Stimulated activated naive CD8-positive, alpha-beta T cell treated with anti-CD3 and anti-CD28 coated beads, Interleukin-15, amount 100 ng/mL, for 72 hours (primary cell): ENCODE measurements at regions not wholly inside any gene's neighbourhood (a gene's known extent, or its start where the extent isn't known, plus 50 kb on each side); places are given as distances from the start of the nearest gene placed in this dataset.

Experiments used
- ATAC-seq: fragments of 150-1000 bp; cut with Tn5 transposase; 2 replicates; pipeline ENCODE4 v1.10.0; 2021; ENCODE audit warnings: mild to moderate bottlenecking, moderate library complexity
- DNase-seq, 2 donors: peaks; one replicate each; pipeline ENCODE4 v3.0.0; 2021 to 2022
- H3K27ac Mint-ChIP-seq, 2 donors: one replicate each; pipeline ENCODE4 v1.8.0; 2022; ENCODE audit warnings: mild to moderate bottlenecking in 2 of 2, mixed read lengths in 2 of 2, moderate library complexity in 2 of 2
- H3K27me3 Mint-ChIP-seq: one replicate; pipeline ENCODE4 v1.8.0; 2022; ENCODE audit warnings: mixed read lengths
- H3K4me1 Mint-ChIP-seq: one replicate; pipeline ENCODE4 v1.8.0; 2022; ENCODE audit warnings: mild to moderate bottlenecking, mixed read lengths
- H3K4me3 Mint-ChIP-seq, 2 donors: one replicate each; pipeline ENCODE4 v1.8.0; 2022; ENCODE audit warnings: mild to moderate bottlenecking in 2 of 2, mixed read lengths in 2 of 2, moderate library complexity in 1 of 2
- H3K9me3 Mint-ChIP-seq, 2 donors: one replicate each; pipeline ENCODE4 v1.8.0; 2022; ENCODE audit warnings: mixed read lengths in 2 of 2

DNA sequence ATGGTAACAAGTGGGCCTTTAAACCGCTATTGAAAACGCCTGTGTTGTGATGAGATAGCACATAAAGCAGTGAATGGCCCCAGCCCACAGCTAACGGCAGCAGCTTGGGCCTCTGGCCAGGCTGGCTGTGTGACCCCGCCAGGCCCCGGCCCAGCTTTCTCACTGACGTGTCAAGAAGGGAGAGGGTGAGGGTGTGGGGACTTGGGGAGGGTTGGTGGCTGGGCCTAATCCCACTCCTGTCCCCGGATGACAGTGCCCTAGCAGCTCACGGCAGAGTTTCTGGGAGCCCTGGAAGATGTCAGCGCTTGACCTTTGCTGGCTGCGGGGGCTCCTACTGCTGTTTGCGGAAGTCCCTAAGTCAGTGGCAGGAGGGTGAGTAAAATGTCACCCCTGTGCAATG is 88.9 kb upstream of the SHH start:
- Mint-ChIP-seq H3K27me3 (peaks cover 12% of the 10 kb centered on the region), H3K27ac (no peak overlapping the region), H3K4me1 (no peaks in the 10 kb centered on the region), H3K9me3 (peaks cover 3 to 14% of the 10 kb centered on the region in 2 donors), H3K4me3 (no peak overlapping the region)
- no peak for DNase-seq
- no peak for ATAC-seq

DNA sequence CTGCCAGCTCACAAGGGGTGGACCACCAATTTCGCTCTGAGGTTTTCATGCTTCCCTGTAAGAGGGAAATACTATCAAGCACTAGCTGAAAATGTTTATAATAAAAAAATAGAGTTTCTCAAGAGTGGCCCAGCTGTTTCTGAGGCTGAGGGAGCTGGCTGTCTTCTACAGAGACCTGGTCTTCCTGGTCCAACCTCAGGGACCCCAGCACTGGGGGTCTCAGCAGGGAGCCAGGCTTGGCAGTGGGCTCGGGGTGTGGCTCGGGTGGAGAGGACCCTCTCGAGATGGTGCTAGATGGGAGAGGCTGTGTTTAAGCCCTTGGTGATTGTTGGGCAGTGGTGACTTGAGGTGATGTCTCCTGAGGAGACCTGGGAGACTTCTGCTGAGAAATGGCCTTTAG is 87.3 kb upstream of the SHH start:
- peaks cover 1 to 2% of the 10 kb centered on the region in 2 donors for H3K9me3 Mint-ChIP-seq
- H3K27ac Mint-ChIP-seq: no peak overlapping the region
- H3K27me3 Mint-ChIP-seq: peaks cover 19% of the 10 kb centered on the region
- no peak for DNase-seq
- no peak for ATAC-seq
- H3K4me3 Mint-ChIP-seq: no peak overlapping the region
- no peaks in the 10 kb centered on the region for H3K4me1 Mint-ChIP-seq

DNA sequence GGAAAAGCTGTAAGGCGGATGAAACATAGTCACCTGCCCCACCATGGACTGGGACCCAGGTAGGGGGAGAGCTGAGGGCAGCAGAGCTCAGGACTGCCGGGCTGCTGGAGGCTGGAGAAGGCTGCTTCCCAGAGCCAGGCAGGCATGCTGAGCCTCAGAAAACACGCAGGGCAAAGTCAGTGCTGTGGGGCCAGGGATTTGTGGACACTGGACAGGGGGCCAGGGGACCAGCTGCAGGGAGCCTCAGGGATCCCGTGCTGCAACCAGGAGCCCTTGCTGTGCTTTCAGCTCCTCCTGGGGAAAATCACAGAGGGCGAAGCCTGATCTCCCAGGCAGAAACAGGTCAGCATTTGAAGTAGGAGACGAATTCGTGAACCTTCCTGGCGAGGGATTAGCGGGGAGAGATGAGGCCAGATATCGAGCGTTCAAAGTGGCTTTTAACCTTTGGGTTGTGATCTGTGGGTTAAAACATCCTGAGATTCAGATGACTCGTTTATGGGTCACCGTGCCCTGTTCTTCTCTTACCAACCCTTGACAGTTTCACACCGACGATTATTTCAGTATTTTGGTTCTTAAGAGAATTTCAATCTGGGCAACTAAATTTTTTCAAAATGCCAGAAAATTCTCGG is 85.6 kb upstream of the SHH start:
- no peak for DNase-seq

DNA sequence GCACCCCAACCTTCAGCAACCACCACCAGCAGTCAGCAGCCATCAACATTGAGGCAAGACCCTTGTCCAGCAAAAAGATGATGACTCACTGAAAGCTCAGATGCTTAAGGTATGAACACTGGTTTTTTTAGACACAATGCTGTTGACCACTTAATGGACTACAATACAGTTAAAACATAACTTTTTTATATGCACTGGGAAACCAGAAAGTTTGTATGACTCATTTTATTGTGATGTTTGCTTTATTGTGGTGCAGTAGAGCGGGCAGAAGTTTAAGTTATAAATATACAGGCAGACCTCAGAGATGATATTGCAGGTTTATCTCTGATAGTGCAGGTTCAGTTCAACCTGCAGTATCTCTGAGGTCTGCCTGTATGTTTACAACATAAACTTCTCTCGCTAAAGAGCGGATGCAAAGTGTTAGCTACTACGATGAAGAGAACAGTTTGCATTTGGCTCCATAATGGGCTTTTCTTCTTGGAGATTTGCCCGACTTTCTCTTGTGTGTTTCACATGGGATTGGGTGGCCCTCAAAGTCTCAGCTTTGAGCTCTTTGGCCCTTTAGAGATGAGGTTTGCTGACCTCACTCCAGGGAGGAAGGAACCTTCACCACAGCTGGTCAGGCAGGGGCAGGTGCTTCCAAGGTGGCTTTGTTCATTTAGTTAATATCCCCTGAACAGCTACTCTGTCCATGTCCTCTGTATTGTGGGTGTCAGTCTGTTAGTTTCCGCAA is 84.4 kb upstream of the SHH start:
- no peak overlapping the region for H3K4me3 Mint-ChIP-seq
- no peaks in the 10 kb centered on the region for H3K4me1 Mint-ChIP-seq
- H3K27ac Mint-ChIP-seq: peak overlapping the region in 1 of 2 donors; percentile 42
- peaks cover under 1 to 15% of the 10 kb centered on the region in 2 donors for H3K9me3 Mint-ChIP-seq
- DNase-seq (no peak), ATAC-seq (no peak)
- peaks cover 19% of the 10 kb centered on the region for H3K27me3 Mint-ChIP-seq

More for the DNA sequence above, 85.6 kb upstream of the SHH start:
- H3K27ac Mint-ChIP-seq: no peak overlapping the region
- H3K4me3 Mint-ChIP-seq: no peak overlapping the region
- no peak for ATAC-seq
- no peaks in the 10 kb centered on the region for H3K4me1 Mint-ChIP-seq
- peaks cover 0 to 3% of the 10 kb centered on the region in 2 donors for H3K9me3 Mint-ChIP-seq
- H3K27me3 Mint-ChIP-seq: peaks cover 19% of the 10 kb centered on the region

DNA sequence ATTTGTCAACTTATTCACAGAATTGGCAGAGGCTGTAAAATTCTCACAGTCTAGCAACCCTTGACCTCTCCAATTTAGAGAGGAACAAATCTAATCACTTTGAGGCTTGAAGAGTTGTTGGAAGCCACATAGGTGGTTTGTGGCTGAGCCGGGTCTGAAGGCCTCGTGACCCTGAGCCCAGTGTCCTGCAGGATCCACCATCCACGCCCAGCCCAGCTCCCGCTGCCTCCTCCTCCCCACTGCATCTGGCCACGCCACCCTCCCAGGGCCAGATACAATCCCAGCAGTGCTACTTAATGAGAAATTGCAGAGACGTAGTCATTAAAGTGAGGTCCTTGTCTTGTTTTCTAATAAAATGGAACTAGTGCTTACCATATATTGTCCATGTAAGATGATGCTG is 81.4 kb upstream of the SHH start:
- no peaks in the 10 kb centered on the region for H3K4me1 Mint-ChIP-seq
- no peak overlapping the region for H3K4me3 Mint-ChIP-seq
- no peak for DNase-seq
- no peak for ATAC-seq
- H3K27me3 Mint-ChIP-seq: peaks cover 24% of the 10 kb centered on the region
- H3K27ac Mint-ChIP-seq: no peak overlapping the region
- peaks cover 7 to 26% of the 10 kb centered on the region in 2 donors for H3K9me3 Mint-ChIP-seq

DNA sequence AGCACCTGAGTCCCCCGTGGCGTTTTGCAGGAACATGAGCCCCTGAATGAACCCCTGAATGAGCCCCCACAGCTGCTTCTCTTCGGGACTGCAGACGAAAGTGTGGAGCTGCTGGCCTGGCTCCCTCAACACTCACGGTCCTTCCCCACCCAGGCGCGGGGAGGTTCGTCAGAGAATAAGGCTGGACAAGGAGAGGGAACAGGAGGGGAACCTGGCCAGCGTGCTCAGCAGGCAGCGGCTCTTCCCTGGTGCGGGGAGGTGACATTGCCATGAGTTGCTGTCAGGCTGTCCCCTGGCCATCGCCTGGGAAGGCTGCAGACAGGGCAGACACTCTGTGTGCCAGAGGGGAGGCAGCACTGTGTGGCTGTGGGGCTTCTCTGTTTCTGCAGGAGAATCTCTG is 80.9 kb upstream of the SHH start:
- no peak for ATAC-seq

DNA sequence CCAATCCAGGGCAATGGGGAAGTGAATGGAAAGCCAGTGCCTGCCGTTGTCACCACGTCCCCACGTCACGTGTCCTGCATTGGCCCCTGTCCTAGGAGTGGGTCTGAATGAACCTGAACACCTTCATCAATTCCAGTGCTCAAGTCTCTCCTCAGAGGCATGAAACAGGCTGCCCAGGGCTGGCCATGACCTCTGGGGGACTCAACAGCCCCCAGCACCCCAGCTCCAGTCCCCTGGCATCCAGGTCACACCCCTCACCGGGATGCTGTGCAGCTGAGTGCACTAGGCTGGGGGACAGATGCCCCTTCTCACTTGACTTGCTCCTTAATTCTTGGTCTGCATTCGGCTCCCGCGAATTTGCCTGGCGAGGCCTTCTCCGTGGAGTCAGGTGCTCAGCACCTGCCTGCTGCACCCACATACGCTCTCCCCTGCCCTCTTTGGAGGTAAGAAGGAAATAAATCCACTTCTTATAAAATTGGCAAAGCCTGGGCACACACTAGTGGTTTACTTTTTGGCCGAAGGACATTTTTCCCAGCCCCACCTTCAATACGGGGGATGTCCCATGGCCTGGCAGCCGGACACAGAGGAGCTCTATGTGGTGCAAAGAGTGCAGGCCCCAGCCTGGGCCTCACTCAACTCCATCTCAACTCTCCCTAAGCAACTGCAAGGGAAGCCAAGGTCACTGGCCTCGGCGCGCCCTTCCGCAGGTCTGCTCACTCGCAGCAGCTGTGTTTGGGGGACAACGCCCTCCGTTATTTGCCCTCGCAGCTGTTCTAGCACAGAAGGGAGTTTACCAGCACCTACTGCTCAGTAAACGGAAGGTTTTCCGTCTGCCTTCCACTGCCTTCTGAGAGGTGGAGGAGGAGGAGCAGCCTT is 77.6 kb upstream of the SHH start:
- peaks cover 5% of the 10 kb centered on the region for H3K4me1 Mint-ChIP-seq
- DNase-seq: no peak
- no peak overlapping the region for H3K4me3 Mint-ChIP-seq
- H3K9me3 Mint-ChIP-seq: peaks cover 7 to 26% of the 10 kb centered on the region in 2 donors
- H3K27me3 Mint-ChIP-seq: peaks cover 26% of the 10 kb centered on the region
- ATAC-seq: no peak
- no peak overlapping the region for H3K27ac Mint-ChIP-seq

More for the DNA sequence above, 80.9 kb upstream of the SHH start:
- Mint-ChIP-seq H3K27me3 (peaks cover 29% of the 10 kb centered on the region), H3K9me3 (peaks cover 7 to 26% of the 10 kb centered on the region in 2 donors), H3K27ac (no peak overlapping the region), H3K4me3 (no peak overlapping the region), H3K4me1 (no peaks in the 10 kb centered on the region)
- no peak for DNase-seq

DNA sequence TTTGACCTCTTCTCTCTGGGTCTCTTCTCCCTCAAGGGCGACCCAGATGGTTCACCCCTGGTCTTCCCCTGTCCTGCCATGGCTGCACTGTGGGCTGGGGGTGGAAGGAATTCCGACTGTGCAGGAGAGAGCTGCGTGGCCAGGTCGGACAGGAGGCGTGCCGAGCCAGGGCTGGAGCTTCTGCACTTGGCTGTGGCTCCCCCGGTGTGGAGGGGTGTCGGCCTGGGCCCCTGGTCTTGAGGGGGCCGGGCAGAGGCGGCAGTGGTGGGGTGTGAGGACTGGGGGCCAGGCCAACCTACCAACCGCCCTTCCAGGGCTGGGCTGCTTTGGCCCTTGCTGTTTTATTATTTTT is 74.9 kb upstream of the SHH start:
- Mint-ChIP-seq H3K4me3 (no peak overlapping the region), H3K27me3 (peaks cover 34% of the 10 kb centered on the region), H3K4me1 (peaks cover 5% of the 10 kb centered on the region), H3K9me3 (peaks cover 7 to 16% of the 10 kb centered on the region in 2 donors), H3K27ac (no peak overlapping the region)
- DNase-seq (no peak), ATAC-seq (no peak)

DNA sequence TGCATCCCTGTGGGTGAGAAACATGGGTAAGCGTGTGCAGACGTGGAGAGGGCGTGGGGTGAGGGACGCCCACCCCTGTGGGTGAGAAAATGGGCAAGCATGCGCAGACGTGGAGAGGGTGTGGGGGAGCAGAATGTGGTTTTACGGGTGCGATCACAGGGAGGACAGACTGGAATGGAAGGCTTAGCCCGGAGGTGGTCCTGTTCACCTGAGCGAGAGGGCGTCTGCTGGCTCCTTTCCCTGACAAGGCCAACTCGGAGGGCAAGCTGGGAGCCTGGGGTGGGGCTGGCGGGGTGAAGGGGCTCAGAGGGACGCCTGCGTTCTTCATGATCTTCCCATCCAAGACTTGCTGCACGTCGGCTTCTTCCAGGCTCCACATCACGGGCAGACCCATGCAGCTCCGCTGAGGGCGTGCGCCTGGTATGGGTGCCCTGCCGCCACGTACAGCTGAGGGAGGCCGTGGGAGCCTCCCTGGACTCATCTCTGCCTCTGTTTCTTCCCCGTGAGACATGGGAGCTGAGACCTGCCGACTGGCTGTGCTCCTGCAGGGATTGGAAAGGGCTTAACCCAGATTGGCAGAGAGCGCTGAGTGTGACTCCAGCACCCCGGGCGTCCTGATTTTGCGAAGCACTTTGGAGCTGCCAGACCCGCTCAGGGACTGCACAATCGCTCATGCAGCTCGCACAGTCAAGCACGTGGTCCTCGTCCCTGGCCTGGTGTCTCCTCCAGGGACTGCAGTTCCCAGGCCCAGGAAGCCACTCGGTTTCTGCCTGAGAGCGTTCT is 74.3 kb upstream of the SHH start:
- Mint-ChIP-seq H3K27ac (no peak overlapping the region), H3K4me1 (peaks cover 5% of the 10 kb centered on the region), H3K27me3 (peaks cover 34% of the 10 kb centered on the region), H3K9me3 (peaks cover 5 to 10% of the 10 kb centered on the region in 2 donors), H3K4me3 (no peak overlapping the region)
- ATAC-seq: peak; percentile 14
- DNase-seq: no peak

DNA sequence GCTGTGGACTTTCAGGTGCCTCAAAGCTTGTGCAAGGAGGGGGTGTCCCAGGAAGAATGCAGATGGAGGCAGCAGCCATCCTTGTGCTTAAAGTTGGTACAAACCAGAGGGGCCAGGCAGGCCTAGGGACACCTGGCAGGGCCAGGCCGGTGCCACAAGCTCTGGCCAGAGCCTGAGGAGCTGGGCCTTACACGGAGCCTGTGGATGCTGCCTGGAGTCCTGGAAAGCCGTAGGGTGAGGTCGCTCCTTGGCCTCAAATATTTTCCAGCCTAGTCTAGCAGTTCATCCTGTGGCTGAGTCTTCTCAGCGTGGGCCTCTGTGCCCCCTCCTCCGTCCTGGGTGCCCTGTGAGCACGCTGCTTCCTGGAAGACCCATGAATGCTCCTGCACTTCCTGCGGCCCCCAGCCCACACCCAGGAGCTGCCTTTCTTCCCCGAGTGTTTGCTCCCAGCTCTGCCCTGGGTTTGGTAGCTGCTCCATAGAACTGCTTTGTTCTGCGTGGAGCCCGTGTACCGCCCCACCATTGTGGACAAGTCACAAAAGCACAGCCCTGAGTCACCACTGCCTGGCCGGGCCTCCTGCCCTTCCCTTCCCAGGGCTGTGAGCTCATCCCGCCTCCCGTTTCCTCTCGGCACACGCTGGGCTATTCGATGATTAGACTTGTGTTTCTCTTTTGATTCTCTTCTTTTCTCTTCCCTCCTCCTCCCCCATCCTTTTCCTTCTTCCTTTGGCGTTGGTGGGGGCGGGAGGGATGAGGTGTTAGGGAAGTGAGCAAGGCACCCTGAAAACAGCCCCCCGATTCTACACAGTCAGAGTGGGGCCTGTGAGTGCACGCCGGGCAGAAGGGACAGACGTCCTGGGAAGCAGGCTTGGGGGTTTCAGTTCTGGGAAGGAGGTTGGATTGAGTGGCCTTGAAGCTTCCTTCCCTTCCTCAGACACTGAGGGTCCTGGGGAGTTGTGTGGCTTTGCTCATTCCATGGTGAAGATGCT is 73.2 kb upstream of the SHH start:
- Mint-ChIP-seq H3K27me3 (peaks cover 34% of the 10 kb centered on the region), H3K9me3 (no peaks in the 10 kb centered on the region), H3K4me3 (no peak overlapping the region), H3K27ac (peak overlapping the region in 1 of 2 donors; percentile 22), H3K4me1 (peaks cover 5% of the 10 kb centered on the region)
- DNase-seq (no peak), ATAC-seq (no peak)

DNA sequence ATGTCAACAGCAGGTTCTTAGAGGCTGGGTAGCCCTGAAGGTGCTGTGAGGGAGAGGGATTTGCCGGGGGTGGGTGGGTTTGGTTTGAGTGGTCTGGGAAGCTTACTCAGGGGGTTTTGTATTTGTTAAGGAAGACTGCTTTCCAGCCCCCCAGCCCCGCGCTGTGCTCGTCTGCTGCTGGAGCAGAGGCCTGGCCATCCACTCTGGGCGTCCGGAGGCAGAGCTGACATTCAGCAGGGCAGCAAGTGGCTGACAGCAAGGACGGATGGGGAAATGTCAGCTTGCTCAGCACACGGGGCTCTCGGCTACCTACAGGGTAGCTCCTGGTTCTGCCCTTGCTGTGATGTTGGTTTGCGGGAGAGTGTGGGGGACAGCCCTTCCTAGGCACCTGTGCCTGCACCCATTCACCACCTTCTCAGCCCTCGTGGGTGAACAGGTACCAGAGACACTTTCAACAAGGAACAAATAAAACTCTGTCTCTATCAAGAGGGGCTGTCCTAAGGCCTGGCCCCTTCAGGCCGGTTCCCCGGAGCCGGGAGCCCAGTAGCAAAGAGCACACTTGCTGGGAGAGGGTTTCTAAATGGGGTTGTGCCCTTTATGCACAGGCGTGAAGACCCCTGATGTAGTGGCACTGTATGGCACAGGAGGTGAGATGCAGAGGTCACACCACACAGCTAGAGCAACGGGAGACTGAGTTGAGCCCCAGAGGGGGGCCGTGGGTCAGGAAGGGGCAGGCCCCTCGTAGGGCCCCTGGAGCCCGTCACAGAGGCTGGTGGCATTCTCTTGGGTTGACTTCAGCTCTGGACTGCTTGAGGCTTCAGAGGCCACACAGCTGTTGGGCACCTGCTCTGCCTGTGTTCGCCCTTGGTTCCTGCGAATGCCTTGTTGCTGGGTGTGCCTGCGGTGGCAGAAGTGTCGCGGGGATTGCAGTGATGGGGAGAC is 72.2 kb upstream of the SHH start:
- DNase-seq: no peak
- ATAC-seq: peak; percentile 26
- H3K27ac Mint-ChIP-seq: peak overlapping the region; percentile 6 to 37
- H3K9me3 Mint-ChIP-seq: no peaks in the 10 kb centered on the region
- H3K27me3 Mint-ChIP-seq: peaks cover 34% of the 10 kb centered on the region
- H3K4me1 Mint-ChIP-seq: peaks cover 5% of the 10 kb centered on the region
- H3K4me3 Mint-ChIP-seq: no peak overlapping the region

DNA sequence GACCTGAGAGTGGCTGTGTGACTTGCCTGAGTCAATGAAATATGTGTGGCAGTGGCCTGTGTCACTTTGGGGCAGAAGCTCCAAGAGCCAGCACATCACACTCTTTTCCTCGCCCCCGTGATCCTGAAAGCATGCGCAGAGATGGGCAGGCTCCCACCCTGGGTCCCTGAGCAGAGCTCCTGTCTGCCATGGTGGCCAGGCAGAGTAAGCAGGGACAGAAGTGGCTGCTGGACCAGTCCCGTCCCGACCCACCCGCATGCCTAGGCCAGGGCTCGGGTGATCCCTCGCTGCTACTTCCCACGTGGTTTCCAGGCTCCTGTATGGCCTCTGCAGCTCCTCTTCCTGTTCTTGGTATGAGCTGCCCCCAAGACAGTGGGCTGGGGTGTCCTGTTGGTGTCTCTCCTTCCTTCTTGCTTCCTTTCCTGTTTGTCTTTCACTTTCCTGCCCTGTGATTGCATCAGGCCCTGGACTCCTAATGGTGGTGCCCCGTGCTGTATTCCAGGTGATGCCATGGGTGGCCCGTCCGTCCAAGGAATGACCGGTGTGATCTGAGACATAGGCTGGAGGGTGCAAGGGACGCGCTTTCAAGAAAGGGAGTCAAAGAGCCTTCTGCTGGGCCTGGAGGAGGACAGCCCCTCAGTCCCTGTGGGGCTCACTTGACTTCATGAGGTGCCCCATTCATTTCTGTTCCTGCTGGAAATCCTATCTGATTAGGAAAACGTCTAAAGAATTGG is 71.4 kb upstream of the SHH start:
- no peak overlapping the region for H3K4me3 Mint-ChIP-seq
- H3K9me3 Mint-ChIP-seq: no peaks in the 10 kb centered on the region
- H3K4me1 Mint-ChIP-seq: peaks cover 5% of the 10 kb centered on the region
- peak; percentile 37 for ATAC-seq
- peaks cover 29% of the 10 kb centered on the region for H3K27me3 Mint-ChIP-seq
- H3K27ac Mint-ChIP-seq: peak overlapping the region; percentile 6 to 72
- no peak for DNase-seq

DNA sequence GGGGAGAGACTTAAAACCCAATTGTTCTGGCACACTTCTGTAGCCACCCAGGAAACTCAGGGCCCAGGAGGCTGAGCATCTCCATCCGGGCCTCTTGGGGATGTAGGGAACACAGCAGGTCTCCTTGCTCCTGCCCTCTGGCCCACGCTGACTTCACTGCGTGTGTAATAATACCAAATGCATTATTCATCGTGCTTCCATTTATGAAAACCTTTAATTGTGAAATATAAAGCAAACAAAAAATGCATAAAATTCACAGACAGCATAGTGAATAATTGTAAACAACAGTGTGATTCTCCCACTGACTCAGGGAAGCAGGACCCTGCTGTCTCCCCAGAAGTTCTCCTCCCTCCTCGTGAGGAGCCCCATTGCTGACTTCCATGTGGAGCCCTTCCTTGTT is 70.3 kb upstream of the SHH start:
- no peak overlapping the region for H3K4me3 Mint-ChIP-seq
- DNase-seq (no peak), ATAC-seq (no peak)
- no peak overlapping the region for H3K27ac Mint-ChIP-seq
- H3K4me1 Mint-ChIP-seq: peaks cover 5% of the 10 kb centered on the region
- peaks cover 25% of the 10 kb centered on the region for H3K27me3 Mint-ChIP-seq
- no peaks in the 10 kb centered on the region for H3K9me3 Mint-ChIP-seq
